SK-N-SH (cell line): ENCODE measurements at regions not wholly inside any gene's neighbourhood (a gene's known extent, or its start where the extent isn't known, plus 50 kb on each side); places are given as distances from the start of the nearest gene placed in this dataset.

Experiments
- CTCF ChIA-PET: fragments of 300-600, 350-600 bp; formaldehyde crosslinking; extraction: SDS; loops from one replicate; lab custom pipeline; 2021; lab: Yijun Ruan, JAX
- POLR2A ChIA-PET: fragments of 350-600 bp; sonication (Branson Sonifier 250); formaldehyde crosslinking; extraction: SDS; loops from one replicate; lab custom pipeline; 2020; ENCODE audit warnings: antibody characterized with exemption, inconsistent platforms; lab: Yijun Ruan, JAX
- DNase-seq: peaks from one replicate; pipeline ENCODE4 v3.0.0; 2012
- H2AFZ ChIP-seq: fragments of 200-600 bp; sonication (generic); 2 replicates; pipeline ENCODE4 v1.8.1; 2016; ENCODE audit warnings: antibody characterized with exemption, mild to moderate bottlenecking, low read depth
- H3F3A ChIP-seq: fragments of 200-600 bp; sonication (generic); replicated peaks from 2 replicates; pipeline ENCODE3; 2016; ENCODE audit warnings: antibody characterized with exemption, mild to moderate bottlenecking; ENCODE audit not compliant: insufficient read depth
- H3K27ac ChIP-seq, 2 experiments: fragments of 200-500 bp in 1 of 2; fragments of 200-600 bp in 1 of 2; sonication (Bioruptor generic) in 1 of 2; sonication (generic), shearing (Covaris generic) in 1 of 2; 2 replicates each; pipeline versions ENCODE4 v1.5.1 to v1.6.1; 2014 to 2016; ENCODE audit warnings: low read depth in 2 of 2, inconsistent platforms in 1 of 2, low read length in 1 of 2, mild to moderate bottlenecking in 1 of 2, mixed read lengths in 1 of 2
- H3K27me3 ChIP-seq: fragments of 200-600 bp; sonication (generic), shearing (Covaris generic); 2 replicates; pipeline ENCODE4 v1.6.1; 2016; ENCODE audit warnings: mixed run types; ENCODE audit not compliant: insufficient read depth
- H3K36me3 ChIP-seq, 2 experiments: fragments of 200-500 bp in 1 of 2; fragments of 200-600 bp in 1 of 2; sonication (Bioruptor generic) in 1 of 2; sonication (generic) in 1 of 2; replicated peaks in 1 of 2; 2 replicates each; pipeline versions ENCODE3 to v1.5.1; 2014 to 2016; ENCODE audit warnings: low read length in 1 of 2, mild to moderate bottlenecking in 1 of 2; ENCODE audit not compliant: insufficient read depth in 2 of 2, control insufficient read depth in 1 of 2
- H3K4me1 ChIP-seq, 2 experiments: fragments of 200-500 bp in 1 of 2; fragments of 200-600 bp in 1 of 2; sonication (Bioruptor generic) in 1 of 2; sonication (generic), shearing (Covaris generic) in 1 of 2; 2 replicates each; pipeline versions ENCODE4 v1.5.1 to v1.6.1; 2014 to 2016; ENCODE audit warnings: low read depth in 1 of 2, low read length in 1 of 2, mixed run types in 1 of 2; ENCODE audit not compliant: insufficient read depth in 2 of 2, control insufficient read depth in 1 of 2
- H3K4me2 ChIP-seq: fragments of 200-600 bp; sonication (generic), shearing (Covaris generic); 2 replicates; pipeline ENCODE4 v1.6.1; 2017; ENCODE audit warnings: mixed run types
- H3K4me3 ChIP-seq, 2 experiments: fragments of 200-500 bp in 1 of 2; fragments of 200-600 bp in 1 of 2; sonication (Bioruptor generic) in 1 of 2; sonication (generic), shearing (Covaris generic) in 1 of 2; 2 replicates each; pipeline versions ENCODE4 v1.5.1 to v1.8.1; 2014 to 2016; ENCODE audit warnings: low read depth in 2 of 2, inconsistent platforms in 1 of 2, low read length in 1 of 2, mild to moderate bottlenecking in 1 of 2, mixed read lengths in 1 of 2, moderate library complexity in 1 of 2
- H3K79me2 ChIP-seq: fragments of 200-600 bp; sonication (generic); 2 replicates; pipeline ENCODE4 v1.8.1; 2017; ENCODE audit warnings: mild to moderate bottlenecking; ENCODE audit not compliant: insufficient read depth
- H3K9ac ChIP-seq: fragments of 200-600 bp; sonication (generic); 2 replicates; pipeline ENCODE4 v1.6.1; 2017; ENCODE audit warnings: mixed run types
- H3K9me2 ChIP-seq: fragments of 200-600 bp; sonication (generic); 2 replicates; pipeline ENCODE4 v1.6.1; 2017; ENCODE audit warnings: mixed run types
- H3K9me3 ChIP-seq: fragments of 200-600 bp; sonication (generic); 2 replicates; pipeline ENCODE4 v1.6.1; 2017; ENCODE audit warnings: mixed run types, mild to moderate bottlenecking, moderate library complexity
- H4K20me1 ChIP-seq: fragments of 200-600 bp; sonication (generic); 2 replicates; pipeline ENCODE4 v1.6.1; 2017; ENCODE audit warnings: mild to moderate bottlenecking, mixed run types; ENCODE audit not compliant: insufficient read depth
- CHD2 ChIP-seq: fragments of 150-350 bp; IDR thresholded peaks from 2 replicates; pipeline ENCODE4 v1.6.1; 2018; ENCODE audit warnings: low read length; ENCODE audit not compliant: partially characterized antibody
- ELF1 ChIP-seq: IDR thresholded peaks from 2 replicates; pipeline ENCODE4 v1.4.0; 2012
- EP300 ChIP-seq, 2 experiments: IDR thresholded peaks; 2 replicates each; pipeline versions ENCODE4 v1.4.0 to v1.6.1; 2012; ENCODE audit warnings: borderline replicate concordance in 1 of 2, low read depth in 1 of 2, low read length in 1 of 2
- FOSL2 ChIP-seq: IDR thresholded peaks from 2 replicates; pipeline ENCODE4 v1.4.0; 2012; ENCODE audit warnings: low read depth, mild to moderate bottlenecking, moderate library complexity, borderline replicate concordance
- JUND ChIP-seq: IDR thresholded peaks from 2 replicates; pipeline ENCODE4 v1.4.0; 2012
- MEF2A ChIP-seq: IDR thresholded peaks from 2 replicates; pipeline ENCODE4 v1.4.0; 2012; ENCODE audit warnings: low read depth, borderline replicate concordance
- NFIC ChIP-seq: IDR thresholded peaks from 2 replicates; pipeline ENCODE4 v1.4.0; 2012; ENCODE audit warnings: borderline replicate concordance
- NRF1 ChIP-seq: IDR thresholded peaks from 2 replicates; pipeline ENCODE4 v1.6.1; 2012; ENCODE audit warnings: low read depth, mild to moderate bottlenecking, low read length
- POLR2AphosphoS5 ChIP-seq: IDR thresholded peaks from 2 replicates; pipeline ENCODE4 v1.6.1; 2012; ENCODE audit warnings: low read depth, low read length
- RAD21 ChIP-seq: IDR thresholded peaks from 2 replicates; pipeline ENCODE4 v1.6.1; 2012; ENCODE audit warnings: mild to moderate bottlenecking, low read length
- RFX5 ChIP-seq: IDR thresholded peaks from 2 replicates; pipeline ENCODE4 v1.6.1; 2012; ENCODE audit warnings: mild to moderate bottlenecking, improper control_type of control experiment, low read length
- SIN3A ChIP-seq: IDR thresholded peaks from 2 replicates; pipeline ENCODE4 v1.6.1; 2012; ENCODE audit warnings: low read depth, mild to moderate bottlenecking, low read length, moderate library complexity, borderline replicate concordance
- SMC3 ChIP-seq: IDR thresholded peaks from 2 replicates; pipeline ENCODE4 v1.6.1; 2012; ENCODE audit warnings: low read depth, low read length, improper control_type of control experiment
- TCF12 ChIP-seq: IDR thresholded peaks from 2 replicates; pipeline ENCODE4 v1.4.0; 2012
- WGBS: methylation state at CpG from one replicate; pipeline ENCODE4 v1.1.6; 2017; ENCODE audit warnings: low lambda C conversion rate; 5-methylcytosine and 5-hydroxymethylcytosine counted together
- TF ChIP-seq, protein P1 (sequence below): IDR thresholded peaks from 2 replicates; pipeline ENCODE4; 2012
- TF ChIP-seq, protein P2 (sequence below): fragments of 150-350 bp; IDR thresholded peaks from 2 replicates; pipeline ENCODE4 v1.6.1; 2017; ENCODE audit warnings: antibody characterized with exemption, low read length, low read depth, borderline replicate concordance
- TF ChIP-seq, protein P3 (sequence below): fragments of 150-350 bp; IDR thresholded peaks from 2 replicates; pipeline ENCODE4 v1.6.1; 2016; ENCODE audit warnings: mild to moderate bottlenecking, low read depth, low read length
- TF ChIP-seq, protein P4 (sequence below): IDR thresholded peaks from 2 replicates; pipeline ENCODE4 v1.4.0; 2012; ENCODE audit warnings: low read depth
- TF ChIP-seq, protein P5 (sequence below): IDR thresholded peaks from 2 replicates; pipeline ENCODE4 v1.4.0; 2012; ENCODE audit warnings: low read depth, borderline replicate concordance

DNA sequence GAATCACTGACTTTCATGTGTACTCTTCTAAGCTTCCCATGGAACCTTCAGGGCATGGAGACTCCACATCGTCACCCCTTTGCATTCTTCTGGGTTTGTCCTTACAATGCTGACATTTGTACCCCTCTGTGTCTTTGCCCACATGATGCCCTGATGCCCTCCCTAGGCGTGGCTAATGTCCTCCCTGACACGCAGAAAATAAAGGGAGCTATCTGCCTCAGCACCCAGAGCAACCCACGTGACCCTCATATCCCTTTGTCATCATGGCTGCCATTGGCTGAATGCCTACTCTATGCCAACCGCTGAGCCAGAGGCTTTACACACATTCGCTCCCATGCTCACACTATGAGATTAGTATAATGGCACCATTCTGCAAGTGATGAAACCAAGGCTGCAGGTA, 86.4 kb upstream of the KLHL29 start:
- H3K36me3 ChIP-seq, result no peaks in the 10 kb centered on the region
- H3K79me2 ChIP-seq, result no peaks in the 10 kb centered on the region
- no peak overlapping the region for H3K4me3 ChIP-seq
- no peaks in the 10 kb centered on the region; the same call in 1 of the 2 replicates for H3K27me3 ChIP-seq
- no peak overlapping the region for H3K27ac ChIP-seq
- H4K20me1 ChIP-seq, result no peaks in the 10 kb centered on the region
- ChIA-PET POLR2A (no interaction called here), CTCF (interaction anchor here (1.2 to 1.4 kb wide), 2 partner anchors 14 to 38 kb away, joined by 3 read pairs; no protein-coding TSS in a partner anchor)
- H3K4me2 ChIP-seq, result no peak overlapping the region
- H3K9me2 ChIP-seq, result no peaks in the 10 kb centered on the region
- H3F3A ChIP-seq, result no peaks in the 10 kb centered on the region
- no peaks in the 10 kb centered on the region; a peak in 1 of 4 replicates for H3K4me1 ChIP-seq
- H3K9ac ChIP-seq, result no peak overlapping the region
- H3K9me3 ChIP-seq, result no peaks in the 10 kb centered on the region
- TF ChIP-seq, protein P1, sequence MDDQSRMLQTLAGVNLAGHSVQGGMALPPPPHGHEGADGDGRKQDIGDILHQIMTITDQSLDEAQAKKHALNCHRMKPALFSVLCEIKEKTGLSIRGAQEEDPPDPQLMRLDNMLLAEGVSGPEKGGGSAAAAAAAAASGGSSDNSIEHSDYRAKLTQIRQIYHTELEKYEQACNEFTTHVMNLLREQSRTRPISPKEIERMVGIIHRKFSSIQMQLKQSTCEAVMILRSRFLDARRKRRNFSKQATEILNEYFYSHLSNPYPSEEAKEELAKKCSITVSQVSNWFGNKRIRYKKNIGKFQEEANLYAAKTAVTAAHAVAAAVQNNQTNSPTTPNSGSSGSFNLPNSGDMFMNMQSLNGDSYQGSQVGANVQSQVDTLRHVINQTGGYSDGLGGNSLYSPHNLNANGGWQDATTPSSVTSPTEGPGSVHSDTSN, result no peak
- no peak for TF ChIP-seq NRF1
- TF ChIP-seq FOSL2, result no peak
- TF ChIP-seq, protein P2, sequence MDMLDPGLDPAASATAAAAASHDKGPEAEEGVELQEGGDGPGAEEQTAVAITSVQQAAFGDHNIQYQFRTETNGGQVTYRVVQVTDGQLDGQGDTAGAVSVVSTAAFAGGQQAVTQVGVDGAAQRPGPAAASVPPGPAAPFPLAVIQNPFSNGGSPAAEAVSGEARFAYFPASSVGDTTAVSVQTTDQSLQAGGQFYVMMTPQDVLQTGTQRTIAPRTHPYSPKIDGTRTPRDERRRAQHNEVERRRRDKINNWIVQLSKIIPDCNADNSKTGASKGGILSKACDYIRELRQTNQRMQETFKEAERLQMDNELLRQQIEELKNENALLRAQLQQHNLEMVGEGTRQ, result no peak
- TF ChIP-seq NFIC, result no peak
- no peak for TF ChIP-seq POLR2AphosphoS5
- TF ChIP-seq ELF1, result no peak
- no peak for TF ChIP-seq SIN3A
- TF ChIP-seq EP300 (IDR thresholded peaks at IDR 0.05; ENCODE audit: borderline replicate concordance in 1 of 2, low read depth in 1 of 2, low read length in 1 of 2), result no peak
- no peak for DNase-seq
- 45% methylated on average over 6 of the region's 6 CpGs for WGBS
- no peak overlapping the region for H2AFZ ChIP-seq

DNA sequence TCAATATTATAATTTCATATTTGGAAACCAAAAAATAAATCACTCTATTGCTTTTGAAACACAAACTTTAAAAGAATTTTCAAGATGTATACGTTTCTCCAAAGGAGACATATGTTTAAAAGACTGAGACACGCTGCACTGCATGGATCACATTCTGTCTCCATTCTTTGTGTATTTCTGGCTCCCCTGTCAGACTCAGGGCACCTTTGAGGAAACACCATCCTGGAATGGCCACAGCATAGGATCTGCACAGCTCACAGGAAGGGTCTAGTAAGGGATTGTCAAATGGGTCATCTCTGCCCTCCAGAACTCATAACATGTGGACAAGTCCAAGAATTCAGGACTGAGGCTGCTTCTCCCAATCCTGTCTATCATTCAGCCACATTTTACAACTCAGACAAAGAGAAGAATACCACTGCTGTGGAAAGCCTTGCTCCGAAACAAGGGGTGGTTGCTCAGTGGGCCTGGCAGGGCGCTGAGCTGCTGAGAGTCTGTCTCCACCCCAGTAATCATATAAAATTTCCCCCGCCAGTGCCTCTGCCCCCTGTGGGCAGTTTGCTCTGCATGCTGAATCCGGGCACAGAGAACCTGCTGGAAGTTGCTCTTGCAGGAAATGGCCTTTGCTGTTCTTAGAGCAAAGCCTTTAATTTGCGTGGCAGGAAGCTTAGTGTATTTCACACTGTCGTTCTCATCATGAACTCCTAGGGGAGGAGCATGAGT, 85.3 kb upstream of the KLHL29 start:
- WGBS, result 49% methylated on average over 8 of the region's 8 CpGs
- Histone ChIP-seq H3K4me1 (no peaks in the 10 kb centered on the region; a peak in 1 of 4 replicates), H3K4me2 (no peak overlapping the region), H3K9me3 (no peaks in the 10 kb centered on the region), H3K4me3 (no peak overlapping the region), H3K9me2 (no peaks in the 10 kb centered on the region), H3K9ac (no peak overlapping the region), H2AFZ (no peak overlapping the region), H3K79me2 (no peaks in the 10 kb centered on the region), H3K27ac (no peak overlapping the region), H3K36me3 (no peaks in the 10 kb centered on the region), H4K20me1 (no peaks in the 10 kb centered on the region), H3F3A (no peaks in the 10 kb centered on the region), H3K27me3 (no peaks in the 10 kb centered on the region; the same call in 1 of the 2 replicates)
- CTCF ChIA-PET, result interaction anchor here (1.2 kb wide), 1 partner anchor 39 kb away, joined by 3 read pairs; no protein-coding TSS in a partner anchor
- TF ChIP-seq TCF12 (no peak), MEF2A (no peak), SIN3A (no peak), RAD21 (no peak), JUND (no peak), NRF1 (no peak), RFX5 (no peak), FOSL2 (no peak), CHD2 (no peak), ELF1 (no peak), SMC3 (no peak)
- TF ChIP-seq, protein P3, sequence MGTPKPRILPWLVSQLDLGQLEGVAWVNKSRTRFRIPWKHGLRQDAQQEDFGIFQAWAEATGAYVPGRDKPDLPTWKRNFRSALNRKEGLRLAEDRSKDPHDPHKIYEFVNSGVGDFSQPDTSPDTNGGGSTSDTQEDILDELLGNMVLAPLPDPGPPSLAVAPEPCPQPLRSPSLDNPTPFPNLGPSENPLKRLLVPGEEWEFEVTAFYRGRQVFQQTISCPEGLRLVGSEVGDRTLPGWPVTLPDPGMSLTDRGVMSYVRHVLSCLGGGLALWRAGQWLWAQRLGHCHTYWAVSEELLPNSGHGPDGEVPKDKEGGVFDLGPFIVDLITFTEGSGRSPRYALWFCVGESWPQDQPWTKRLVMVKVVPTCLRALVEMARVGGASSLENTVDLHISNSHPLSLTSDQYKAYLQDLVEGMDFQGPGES, result no peak
- TF ChIP-seq, protein P4, sequence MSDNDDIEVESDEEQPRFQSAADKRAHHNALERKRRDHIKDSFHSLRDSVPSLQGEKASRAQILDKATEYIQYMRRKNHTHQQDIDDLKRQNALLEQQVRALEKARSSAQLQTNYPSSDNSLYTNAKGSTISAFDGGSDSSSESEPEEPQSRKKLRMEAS, result no peak
- TF ChIP-seq, protein P5, sequence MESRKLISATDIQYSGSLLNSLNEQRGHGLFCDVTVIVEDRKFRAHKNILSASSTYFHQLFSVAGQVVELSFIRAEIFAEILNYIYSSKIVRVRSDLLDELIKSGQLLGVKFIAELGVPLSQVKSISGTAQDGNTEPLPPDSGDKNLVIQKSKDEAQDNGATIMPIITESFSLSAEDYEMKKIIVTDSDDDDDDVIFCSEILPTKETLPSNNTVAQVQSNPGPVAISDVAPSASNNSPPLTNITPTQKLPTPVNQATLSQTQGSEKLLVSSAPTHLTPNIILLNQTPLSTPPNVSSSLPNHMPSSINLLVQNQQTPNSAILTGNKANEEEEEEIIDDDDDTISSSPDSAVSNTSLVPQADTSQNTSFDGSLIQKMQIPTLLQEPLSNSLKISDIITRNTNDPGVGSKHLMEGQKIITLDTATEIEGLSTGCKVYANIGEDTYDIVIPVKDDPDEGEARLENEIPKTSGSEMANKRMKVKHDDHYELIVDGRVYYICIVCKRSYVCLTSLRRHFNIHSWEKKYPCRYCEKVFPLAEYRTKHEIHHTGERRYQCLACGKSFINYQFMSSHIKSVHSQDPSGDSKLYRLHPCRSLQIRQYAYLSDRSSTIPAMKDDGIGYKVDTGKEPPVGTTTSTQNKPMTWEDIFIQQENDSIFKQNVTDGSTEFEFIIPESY, result no peak
- POLR2A ChIA-PET, result no interaction called here
- no peak for DNase-seq
